Hypothalamus (tissue), 51 donors: ENCODE measurements at regions not wholly inside any gene's neighbourhood (a gene's known extent, or its start where the extent isn't known, plus 50 kb on each side); places are given as distances from the start of the nearest gene placed in this dataset.
"Not testable (repeated sequence)": the region's sequence is repeated elsewhere in the genome, so short reads cannot be mapped to it uniquely, and the experiment has no call there.

ENCODE experiments used
- DNase-seq, 51 donors: peaks; one replicate each; lab custom pipeline; 2025; lab: John Stamatoyannopoulos, UW

GRCh38 chr9:72471096-72471495 lies 50.3 kb upstream of the TMC1 start:
- no peak for DNase-seq

GRCh38 chr9:72467766-72468738 lies 53.4 kb upstream of the TMC1 start:
- DNase-seq: no peak

GRCh38 chr9:72465593-72465984 lies 55.8 kb upstream of the TMC1 start:
- no peak for DNase-seq

DNA sequence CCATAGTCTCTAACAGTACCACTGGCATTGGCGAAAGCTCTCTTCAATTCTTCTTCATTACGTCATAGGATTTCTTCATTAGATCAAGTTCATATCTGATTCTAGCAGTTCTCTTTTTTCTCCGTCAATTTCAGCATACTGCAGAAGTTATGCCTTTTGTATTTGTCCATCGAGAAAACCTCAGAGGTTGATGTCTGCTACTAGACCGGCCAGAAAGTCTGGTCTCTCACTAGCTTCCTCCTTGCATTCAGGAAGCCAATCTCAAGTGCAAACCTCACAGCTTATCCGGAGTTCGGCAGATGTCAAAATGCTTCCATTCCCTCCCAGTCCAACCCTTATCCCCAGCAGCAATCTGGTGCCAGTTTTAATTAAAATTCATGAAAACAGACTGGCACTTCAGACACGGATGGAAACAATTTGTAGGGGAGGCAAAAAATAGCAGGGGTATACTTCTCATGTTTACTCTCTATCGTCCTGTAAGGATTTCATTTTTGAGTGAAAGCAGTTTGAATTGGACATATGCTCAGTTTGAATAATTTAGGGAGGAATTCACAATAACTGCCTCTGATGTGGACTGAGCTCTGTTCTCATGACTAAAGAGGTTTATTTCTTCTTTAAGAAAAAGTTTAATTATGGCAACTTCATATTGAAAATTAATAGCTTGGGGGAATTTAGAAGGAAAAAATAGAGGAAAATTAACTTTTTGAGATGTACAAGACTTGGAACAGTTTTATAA lies 56.4 kb upstream of the TMC1 start:
- DNase-seq: peak in 1 of 51 donors; percentile 13

DNA sequence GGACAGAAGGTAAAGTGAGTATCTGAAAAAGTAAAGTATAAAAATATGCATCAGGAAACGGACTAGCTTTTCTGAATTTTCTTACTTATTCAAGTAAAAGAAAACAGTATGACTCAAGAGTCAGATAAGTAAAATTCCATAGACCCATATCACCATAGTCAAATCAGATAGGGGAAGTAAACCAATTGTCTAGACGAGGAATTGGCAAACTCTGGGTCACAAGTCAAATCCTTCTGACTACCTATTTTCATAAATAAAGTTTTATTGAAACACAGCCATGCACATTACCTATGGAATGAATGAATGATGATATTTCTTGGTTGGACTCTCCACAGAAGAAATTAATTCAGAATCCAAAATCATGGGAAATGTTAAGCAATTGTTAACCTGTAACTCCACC lies 59.1 kb upstream of the TMC1 start:
- DNase-seq: no peak

DNA sequence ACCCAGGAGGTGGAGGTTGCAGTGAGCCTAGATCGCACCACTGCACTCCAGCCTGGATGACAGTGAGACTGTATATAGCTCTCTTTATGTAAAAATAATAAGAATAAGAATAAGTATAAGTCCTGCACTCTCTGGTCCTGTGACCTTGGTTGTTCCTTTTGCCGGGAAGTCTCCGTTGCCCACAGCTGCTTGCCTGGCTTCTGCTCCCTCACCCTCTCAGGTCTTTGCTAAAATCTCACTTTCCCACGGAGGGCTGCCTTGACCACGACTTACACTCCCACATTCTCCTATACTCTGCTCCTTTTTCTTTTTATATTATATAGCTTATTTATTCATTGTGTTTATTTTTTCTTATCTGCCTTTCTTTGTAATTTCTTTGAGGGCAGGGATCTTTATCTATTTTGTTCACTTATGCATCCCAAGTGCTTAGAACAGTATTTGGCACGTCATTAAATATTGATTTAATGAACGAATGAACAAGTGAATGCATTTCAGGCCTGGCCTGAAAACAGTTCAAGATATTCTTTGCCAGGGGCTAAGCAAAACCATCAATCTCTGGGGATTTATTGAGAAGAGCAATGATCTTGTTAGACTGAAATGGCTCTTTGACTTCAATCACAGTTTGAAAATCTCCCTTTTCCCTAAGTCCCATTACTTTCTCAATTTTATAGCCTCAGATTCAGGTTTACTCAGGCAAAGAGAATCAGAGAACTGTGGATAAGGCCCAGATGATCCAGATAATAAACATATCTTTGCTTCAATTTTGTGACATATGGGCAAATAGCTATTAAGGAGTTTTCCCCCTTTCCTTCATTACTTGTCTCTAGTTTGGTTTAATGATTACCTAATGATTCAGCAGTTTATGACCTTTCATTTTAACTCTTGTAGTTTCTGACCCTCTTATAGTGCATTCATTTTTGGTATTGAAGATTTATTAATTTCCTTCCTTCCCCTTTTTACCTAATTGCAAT lies 60.8 kb upstream of the TMC1 start:
- DNase-seq: no peak

- DNase-seq: no peak
Observed at GRCh38 chr9:72459308-72459707, 62.1 kb upstream of the TMC1 start.

GRCh38 chr9:72458153-72458552 lies 63.3 kb upstream of the TMC1 start:
- DNase-seq: no peak

DNA sequence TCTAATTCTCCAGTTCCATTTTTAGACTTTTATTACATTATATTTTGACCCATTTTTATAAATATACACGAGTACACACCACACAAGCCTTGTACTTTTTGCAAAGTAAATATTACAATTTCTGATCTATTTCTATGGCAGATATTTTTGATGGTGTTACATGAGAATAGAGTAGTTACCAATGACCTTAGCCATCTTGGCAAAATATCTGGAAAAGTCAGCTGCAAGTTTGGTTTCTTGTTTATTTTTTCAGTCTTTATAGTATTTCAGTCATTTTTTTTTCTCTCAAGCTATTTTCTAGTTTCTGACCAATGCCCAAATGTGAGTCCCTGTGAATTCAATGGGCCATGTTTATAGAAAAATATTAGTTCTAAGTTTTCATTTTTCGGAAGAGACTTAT lies 64.0 kb upstream of the TMC1 start:
- no peak for DNase-seq

DNA sequence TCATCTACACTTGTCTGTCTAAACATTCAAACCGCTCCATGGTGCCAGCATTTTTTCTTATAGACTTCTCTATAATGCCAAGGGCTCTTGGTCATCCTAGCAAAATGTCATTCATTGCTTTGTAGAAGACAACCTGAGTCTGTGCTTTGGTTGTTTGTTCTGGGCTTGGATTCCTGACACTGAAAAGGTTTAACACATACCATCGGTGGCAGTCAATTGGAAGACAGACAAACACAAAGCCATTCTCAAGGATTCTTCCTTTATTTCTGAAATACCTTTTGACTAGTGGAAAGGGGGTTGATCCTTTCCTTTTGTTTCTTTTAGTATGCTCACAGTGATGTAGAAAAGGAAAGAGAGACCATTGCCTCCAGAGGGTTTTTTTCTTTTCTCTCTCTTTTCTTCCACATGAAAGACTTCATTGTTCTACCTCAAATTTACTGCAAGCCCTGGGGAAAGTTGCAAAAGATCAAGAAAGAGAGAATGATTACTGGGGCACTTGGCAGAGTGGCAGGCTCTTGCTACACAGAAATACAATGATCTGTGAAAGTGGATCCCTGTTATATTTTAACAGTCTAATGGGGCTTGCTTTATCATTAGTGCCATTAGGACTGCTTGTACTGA lies 66.4 kb upstream of the TMC1 start:
- peak in 3 of 51 donors; percentile 2 to 41 (median 19) for DNase-seq

DNA sequence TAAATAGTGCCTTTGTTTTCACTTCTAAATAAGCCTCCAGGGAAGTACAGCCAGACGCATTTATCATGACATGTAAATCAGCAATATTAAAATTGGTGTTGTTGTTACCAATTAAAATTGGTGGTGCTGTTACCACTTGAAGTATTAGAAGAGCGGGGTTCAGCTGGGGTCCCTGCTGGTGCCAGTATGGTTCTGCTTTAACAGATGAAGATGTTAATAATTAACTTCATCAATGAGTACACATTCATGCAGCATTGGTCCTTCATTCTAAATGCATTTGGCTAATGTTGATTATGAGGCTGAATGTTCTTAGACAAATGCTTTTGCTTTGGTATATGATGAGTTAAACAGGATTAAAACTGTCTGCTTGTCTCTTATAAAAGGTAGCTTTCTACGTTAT lies 67.6 kb upstream of the TMC1 start:
- DNase-seq: no peak

- not testable (repeated sequence) for DNase-seq
Observed at GRCh38 chr9:72446241-72446640, 75.2 kb upstream of the TMC1 start.

- no peak for DNase-seq
Observed at GRCh38 chr9:72445306-72445995, 76.0 kb upstream of the TMC1 start.

DNA sequence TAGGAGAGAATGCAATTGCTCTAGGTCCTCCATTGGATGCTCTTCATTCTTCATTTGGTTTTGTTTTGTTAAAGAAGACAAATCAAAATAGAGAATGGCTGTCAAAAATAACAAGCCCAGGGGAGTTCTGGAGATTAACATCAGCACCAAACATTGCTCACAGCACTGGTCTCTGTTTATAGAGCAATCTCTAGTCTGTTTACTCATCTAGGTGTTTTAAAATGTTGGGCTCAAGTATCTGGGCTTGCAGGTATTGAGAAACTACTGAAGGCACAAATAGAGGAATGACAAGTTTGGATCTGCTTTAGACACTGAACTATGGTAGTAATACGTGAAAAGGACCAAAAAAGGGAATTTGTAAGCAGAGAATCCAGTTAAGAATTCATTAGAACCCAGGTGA lies 77.0 kb upstream of the TMC1 start:
- no peak for DNase-seq

DNA sequence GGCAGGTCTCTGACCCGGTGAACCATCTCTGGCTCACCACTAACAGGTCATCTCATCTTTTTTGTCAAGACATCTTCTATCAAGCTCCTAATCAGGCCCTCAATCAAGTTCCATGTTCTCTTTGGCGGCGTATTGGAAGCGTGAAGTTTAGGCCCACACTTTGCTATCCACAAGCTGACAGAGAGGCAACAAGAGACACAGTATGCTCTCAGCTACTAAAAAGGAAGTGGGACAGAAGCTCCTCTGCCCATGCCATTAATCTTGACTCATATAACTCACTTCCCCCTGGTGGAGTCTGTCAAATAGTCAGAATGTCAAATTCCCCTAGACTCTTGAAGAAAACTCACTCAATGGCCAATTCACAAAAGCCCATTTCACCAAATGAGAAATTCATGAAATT lies 77.6 kb upstream of the TMC1 start:
- DNase-seq: peak in 2 of 51 donors; percentile 3 to 10

DNA sequence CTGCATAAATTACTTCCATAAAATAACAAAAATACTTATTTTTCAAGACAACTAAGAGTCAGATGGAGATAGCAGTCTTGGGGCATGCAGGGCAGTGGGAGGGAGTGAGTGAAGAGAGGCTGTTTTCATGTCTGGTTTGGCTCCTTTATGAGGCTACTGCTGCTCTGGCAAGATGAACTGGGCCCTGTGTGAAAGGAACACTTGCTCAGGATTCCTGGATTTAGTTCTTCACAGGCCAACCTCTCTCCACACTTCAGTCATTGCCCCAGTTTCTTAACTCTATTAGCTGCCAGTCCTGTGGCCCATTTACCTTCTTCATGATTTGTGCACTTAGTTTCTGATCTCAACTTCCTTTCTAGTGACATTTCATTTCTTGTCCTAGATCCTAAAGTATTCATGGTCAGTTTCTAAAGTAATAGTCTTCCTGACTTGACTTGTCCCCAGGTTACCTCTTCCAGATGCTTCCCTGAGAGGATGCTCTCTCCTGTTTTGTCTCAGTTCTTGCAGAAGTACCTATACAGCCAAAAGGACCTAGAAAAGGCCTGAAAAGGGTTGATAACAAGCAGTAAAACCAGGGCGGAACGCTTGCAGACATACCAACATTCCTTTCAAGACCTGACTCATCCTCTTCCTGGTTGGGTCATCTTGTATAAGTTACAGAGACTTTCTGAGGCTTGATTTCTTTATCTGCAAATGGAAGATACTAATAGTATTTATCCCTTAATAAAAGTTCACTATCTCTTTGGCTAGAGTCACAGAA lies 77.0 kb upstream of the ZFAND5 start:
- peak in 8 of 51 donors; percentile 4 to 15 (median 8) for DNase-seq

GRCh38 chr9:72440992-72441847 lies 76.2 kb upstream of the ZFAND5 start:
- no peak for DNase-seq

DNA sequence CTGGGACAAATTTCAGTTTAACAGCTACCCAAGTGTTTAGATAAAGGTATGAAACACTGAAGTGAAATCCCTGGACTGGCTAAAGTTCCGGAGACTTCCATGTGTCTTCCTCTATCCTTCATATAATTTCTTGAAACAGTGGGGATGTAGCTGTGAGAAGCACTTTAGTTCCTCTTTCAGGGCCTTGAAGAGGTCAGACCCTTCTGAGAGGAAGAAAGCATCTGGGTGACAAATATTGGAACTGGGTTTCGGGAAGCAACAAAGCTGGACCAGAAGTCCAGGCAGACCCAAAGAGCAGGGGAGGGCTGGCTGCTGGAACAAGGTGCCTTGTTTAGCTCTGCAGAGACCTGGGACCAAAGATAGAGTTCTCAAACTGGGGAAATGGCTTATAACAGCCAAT lies 75.4 kb upstream of the ZFAND5 start:
- peak in 4 of 51 donors; percentile 2 to 9 (median 4) for DNase-seq
